ENCODE measurements at regions not wholly inside any gene's neighbourhood (a gene's known extent, or its start where the extent isn't known, plus 50 kb on each side); places are given as distances from the start of the nearest gene placed in this dataset.

DNA sequence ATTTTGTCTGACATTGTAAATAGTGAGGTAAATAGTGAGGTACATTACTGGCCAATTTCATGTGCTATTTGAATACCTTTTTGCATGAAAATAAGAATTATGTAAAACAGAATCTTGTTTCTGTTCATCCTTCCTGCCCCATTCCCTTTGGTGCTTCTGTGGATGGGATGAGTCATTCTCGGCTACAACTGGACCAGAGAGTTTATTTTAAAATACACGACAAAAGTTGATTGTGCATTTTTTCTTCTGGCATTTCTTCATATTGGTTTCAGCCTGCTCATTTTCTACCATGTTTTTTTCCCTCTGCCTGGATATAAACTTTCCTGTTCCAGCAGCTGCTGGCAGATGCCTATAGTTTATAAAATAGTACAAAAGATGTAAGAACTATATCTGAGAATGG is 107.5 kb downstream of the CYSLTR2 start:
- Mint-ChIP-seq H3K27ac (no peak overlapping the region), H3K36me3 (ENCODE audit: low read depth) (peaks cover 5% of the 10 kb centered on the region), H3K9me3 (peaks cover 38% of the 10 kb centered on the region), H3K4me1 (ENCODE audit: low read depth) (no peaks in the 10 kb centered on the region), H3K27me3 (peaks cover 12% of the 10 kb centered on the region), H3K4me3 (no peak overlapping the region)

DNA sequence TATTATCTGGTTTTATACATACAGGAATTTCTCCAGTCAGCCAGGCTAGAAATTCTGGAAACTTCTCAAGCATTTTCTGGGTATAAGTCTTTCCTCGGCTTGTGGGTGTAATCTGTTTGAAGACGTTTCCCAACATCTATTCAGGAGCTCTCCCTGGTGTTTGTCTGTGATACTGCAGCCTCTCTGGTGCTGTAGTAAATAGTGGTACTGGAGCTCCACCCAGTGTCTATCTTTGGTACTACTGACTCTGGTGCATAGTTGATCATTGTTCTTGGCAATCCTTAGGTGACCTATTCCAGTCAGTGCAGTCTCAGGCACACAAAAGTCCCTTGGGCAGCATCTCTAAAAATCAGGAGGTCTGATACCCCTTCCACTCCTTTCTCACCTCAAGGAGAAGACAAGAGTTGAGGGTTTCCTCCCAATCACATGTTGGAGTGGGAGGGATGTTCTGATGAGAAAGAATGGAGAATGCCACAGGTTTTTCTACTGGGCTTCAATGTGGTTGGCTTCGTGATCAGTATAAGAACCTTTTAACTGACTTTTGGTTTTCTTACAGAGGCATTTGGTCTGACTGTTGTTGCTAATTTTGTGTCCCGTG is 115.5 kb downstream of the CYSLTR2 start:
- peaks cover 23% of the 10 kb centered on the region for H3K4me1 Mint-ChIP-seq (ENCODE audit: low read depth)
- no peak overlapping the region for H3K27ac Mint-ChIP-seq
- H3K9me3 Mint-ChIP-seq = peaks cover 29% of the 10 kb centered on the region
- H3K4me3 Mint-ChIP-seq = no peak overlapping the region
- peaks cover 3% of the 10 kb centered on the region for H3K36me3 Mint-ChIP-seq (ENCODE audit: low read depth)
- peaks cover 21% of the 10 kb centered on the region for H3K27me3 Mint-ChIP-seq

DNA sequence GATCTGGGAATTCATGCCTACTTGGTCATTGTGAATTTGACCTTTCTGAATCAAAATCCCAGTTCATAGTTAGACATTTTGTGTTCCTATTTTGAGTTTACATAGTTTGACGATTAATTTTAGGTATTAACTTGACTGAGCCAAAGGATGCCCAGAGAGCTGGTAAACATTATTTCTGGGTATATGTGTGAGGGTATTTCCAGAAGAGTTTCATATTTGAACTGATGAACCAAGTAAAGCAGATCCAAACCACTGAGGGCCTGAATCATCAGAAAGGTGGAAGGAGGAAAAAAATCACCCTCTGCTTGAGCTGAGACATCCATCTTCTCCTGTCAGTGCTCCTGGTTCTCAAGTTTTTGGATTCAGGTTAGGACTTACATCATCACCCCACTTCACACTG is 116.6 kb downstream of the CYSLTR2 start:
- Mint-ChIP-seq H3K36me3 (ENCODE audit: low read depth) (peaks cover 3% of the 10 kb centered on the region), H3K27me3 (peaks cover 28% of the 10 kb centered on the region), H3K27ac (peak overlapping the region; percentile 22), H3K9me3 (peaks cover 19% of the 10 kb centered on the region), H3K4me3 (no peak overlapping the region), H3K4me1 (ENCODE audit: low read depth) (peaks cover 27% of the 10 kb centered on the region)

DNA sequence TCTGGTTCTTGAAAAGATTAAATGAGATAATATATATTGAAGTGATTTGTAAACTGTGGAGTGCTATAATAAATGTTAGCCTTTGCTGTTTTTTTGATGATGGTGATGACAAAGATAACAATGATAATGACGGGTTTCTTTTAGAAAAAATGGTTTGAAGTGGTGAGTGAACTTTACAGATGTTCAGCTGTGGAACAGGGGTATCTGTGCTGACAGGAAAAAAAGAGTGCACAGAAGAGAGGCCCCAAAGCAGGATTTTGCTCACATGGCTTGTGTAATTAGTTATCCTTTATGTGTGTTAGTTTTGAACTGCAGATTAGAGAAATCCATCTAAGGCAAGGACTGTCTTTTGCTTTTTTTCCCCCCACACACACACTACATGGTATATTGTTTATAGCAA is 119.2 kb downstream of the CYSLTR2 start:
- Mint-ChIP-seq H3K4me3 (no peak overlapping the region), H3K36me3 (ENCODE audit: low read depth) (peaks cover 3% of the 10 kb centered on the region), H3K4me1 (ENCODE audit: low read depth) (peaks cover 31% of the 10 kb centered on the region), H3K27ac (no peak overlapping the region), H3K27me3 (peaks cover 35% of the 10 kb centered on the region), H3K9me3 (peaks cover 5% of the 10 kb centered on the region)

DNA sequence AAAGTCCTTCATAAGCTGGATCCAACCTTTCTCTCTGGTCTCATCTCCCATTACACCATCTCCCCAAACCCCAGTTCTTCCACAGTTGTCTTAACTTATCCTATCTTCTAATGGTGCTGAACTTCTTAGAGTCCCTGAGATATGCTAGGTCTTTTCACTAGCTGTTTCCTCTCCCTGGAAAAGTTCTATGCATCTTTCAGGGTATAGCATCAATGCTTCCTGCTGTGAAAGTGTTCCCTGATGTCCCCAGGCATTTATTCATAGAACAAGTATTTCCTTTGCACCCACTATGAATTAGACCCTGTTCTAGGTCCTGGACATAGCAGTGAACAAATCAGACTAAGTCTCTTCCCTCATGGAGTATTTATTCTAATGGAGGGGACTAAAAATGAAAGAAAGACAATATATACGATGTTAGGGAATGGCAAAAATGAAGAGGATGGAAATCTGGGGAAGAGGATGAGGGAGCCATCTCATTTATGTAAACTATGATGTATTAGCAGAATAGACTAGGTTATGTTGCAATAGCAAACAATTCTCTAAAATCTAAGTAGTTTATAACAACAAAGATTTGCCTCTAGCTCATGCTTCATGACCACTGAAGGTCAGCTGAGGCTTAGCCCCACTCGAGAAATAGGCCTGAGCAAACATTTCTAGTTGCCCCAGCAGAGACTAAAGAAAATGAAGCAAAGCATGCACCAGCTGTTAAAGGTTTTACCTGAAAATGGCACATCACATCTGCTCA is 120.0 kb downstream of the CYSLTR2 start:
- peaks cover 34% of the 10 kb centered on the region for H3K27me3 Mint-ChIP-seq

DNA sequence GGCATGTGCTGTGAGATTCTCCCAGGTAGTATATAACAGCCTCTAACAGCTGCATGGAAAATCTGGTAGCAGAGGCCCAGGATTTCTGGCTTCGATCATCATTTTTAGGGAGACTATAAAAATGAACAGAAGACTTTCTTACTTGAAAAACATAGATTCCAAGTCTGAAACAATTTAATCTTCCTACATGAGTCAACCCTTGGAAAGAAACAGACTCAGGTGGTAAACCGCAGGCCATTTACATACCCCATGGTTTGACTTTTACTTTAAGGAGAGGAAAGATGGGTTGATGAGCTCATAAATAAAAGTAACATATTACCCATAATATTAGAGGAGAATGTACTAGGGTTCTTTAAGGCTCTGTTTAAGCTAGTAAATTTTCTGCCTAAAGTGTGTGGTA is 121.6 kb downstream of the CYSLTR2 start:
- Mint-ChIP-seq H3K36me3 (ENCODE audit: low read depth) (no peaks in the 10 kb centered on the region), H3K4me3 (no peak overlapping the region), H3K9me3 (peaks cover 14% of the 10 kb centered on the region), H3K4me1 (ENCODE audit: low read depth) (peaks cover 12% of the 10 kb centered on the region), H3K27ac (no peak overlapping the region), H3K27me3 (peaks cover 39% of the 10 kb centered on the region)

More for the DNA sequence above, 120.0 kb downstream of the CYSLTR2 start:
- Mint-ChIP-seq H3K4me3 (no peak overlapping the region), H3K9me3 (peaks cover under 1% of the 10 kb centered on the region), H3K36me3 (ENCODE audit: low read depth) (peaks cover 3% of the 10 kb centered on the region), H3K27ac (no peak overlapping the region), H3K4me1 (ENCODE audit: low read depth) (peaks cover 28% of the 10 kb centered on the region)

DNA sequence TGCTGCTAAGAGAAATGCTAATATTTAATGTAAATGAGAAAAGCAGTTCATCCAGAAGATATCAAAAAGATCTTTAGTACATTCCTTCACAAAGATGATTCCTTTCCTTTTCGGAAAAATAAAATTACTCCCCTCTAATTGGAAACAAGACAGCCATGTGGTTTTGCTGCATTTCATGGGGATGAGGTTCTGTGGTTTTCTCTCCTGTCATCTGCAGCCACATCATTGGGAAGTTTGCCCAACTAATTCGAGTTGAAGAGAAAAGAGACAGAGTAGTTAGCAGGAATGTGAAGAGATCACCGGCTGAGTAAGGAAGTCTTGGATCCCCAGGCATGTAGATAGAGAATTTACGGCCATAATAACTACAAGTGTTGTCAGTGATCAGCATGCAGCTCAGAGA is 122.1 kb downstream of the CYSLTR2 start:
- Mint-ChIP-seq H3K27me3 (peaks cover 39% of the 10 kb centered on the region), H3K27ac (no peak overlapping the region), H3K9me3 (peaks cover 15% of the 10 kb centered on the region), H3K4me3 (no peak overlapping the region), H3K36me3 (ENCODE audit: low read depth) (no peaks in the 10 kb centered on the region), H3K4me1 (ENCODE audit: low read depth) (peaks cover 8% of the 10 kb centered on the region)

DNA sequence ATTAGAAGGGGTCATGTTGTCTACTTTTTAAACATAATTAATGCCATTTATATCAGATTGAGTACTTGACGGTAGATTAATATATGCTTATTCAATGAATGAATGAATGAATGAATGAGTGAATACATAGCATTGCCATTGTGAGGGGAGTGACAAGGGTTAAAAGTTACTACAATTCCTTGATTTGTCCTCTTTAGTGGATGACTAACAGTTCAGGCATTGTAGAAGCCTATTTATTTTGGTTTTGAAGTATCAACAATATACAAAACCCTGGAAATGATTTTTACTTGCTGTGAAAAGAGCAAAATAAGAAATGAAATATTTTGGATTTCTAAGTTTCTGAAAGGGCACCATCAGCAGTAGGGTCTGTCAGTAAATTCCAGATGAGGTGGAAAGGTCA is 122.7 kb downstream of the CYSLTR2 start:
- no peaks in the 10 kb centered on the region for H3K36me3 Mint-ChIP-seq (ENCODE audit: low read depth)
- peaks cover 8% of the 10 kb centered on the region for H3K4me1 Mint-ChIP-seq (ENCODE audit: low read depth)
- no peak overlapping the region for H3K27ac Mint-ChIP-seq
- H3K4me3 Mint-ChIP-seq = no peak overlapping the region
- peaks cover 39% of the 10 kb centered on the region for H3K27me3 Mint-ChIP-seq
- peaks cover 15% of the 10 kb centered on the region for H3K9me3 Mint-ChIP-seq

DNA sequence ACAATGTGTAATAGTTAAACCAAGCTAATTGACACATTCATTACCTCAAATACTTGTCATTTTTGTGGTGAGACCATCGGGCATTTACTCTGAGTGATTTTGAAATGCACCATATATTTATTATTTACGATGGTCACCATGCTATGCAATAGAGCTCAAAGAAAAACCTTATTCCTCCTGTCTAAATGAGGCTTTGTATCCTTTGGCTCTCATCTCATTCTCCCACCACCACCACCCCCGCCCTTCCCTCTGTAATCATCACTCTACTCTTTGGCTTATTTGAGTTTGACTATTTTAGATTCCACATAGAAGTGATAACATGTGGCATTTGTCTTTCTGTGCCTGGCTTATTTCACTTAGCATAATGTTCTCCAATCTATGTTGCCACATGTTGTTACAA is 124.9 kb downstream of the CYSLTR2 start:
- Mint-ChIP-seq H3K9me3 (peaks cover 23% of the 10 kb centered on the region), H3K36me3 (ENCODE audit: low read depth) (no peaks in the 10 kb centered on the region), H3K27me3 (peaks cover 37% of the 10 kb centered on the region), H3K4me3 (no peak overlapping the region), H3K4me1 (ENCODE audit: low read depth) (peaks cover 8% of the 10 kb centered on the region), H3K27ac (no peak overlapping the region)

DNA sequence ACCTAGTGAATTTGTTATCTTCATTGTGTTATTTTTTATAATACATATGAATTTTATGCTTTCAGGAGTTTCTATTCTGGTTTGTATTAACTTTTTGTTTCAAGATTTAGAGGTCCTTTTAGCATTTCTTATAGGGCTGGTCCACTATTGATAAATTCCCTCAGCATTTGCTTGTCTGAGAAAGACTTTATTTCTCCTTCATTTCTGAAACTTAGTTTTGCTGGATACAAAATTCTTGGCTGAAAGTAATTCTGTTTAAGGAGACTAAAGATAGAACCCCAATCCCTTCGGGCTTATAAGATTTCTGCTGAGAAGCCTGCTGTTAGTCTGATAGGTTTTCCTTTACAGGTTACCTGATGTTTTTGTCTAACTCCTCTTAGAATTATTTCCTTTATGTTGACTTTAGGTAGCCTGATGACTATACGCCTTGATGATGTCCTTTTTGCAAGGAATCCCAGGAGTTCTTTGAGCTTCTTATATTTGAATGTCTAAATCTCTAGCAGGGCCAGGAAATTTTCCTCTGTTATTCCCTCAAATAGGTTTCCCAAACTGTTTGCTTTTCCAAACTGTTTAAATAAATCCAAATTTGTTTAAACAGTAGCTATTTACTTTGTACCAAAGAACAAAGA is 127.1 kb downstream of the CYSLTR2 start:
- Mint-ChIP-seq H3K9me3 (peaks cover 23% of the 10 kb centered on the region), H3K4me1 (ENCODE audit: low read depth) (peaks cover under 1% of the 10 kb centered on the region), H3K4me3 (no peak overlapping the region), H3K36me3 (ENCODE audit: low read depth) (no peaks in the 10 kb centered on the region), H3K27me3 (peaks cover 26% of the 10 kb centered on the region), H3K27ac (no peak overlapping the region)

DNA sequence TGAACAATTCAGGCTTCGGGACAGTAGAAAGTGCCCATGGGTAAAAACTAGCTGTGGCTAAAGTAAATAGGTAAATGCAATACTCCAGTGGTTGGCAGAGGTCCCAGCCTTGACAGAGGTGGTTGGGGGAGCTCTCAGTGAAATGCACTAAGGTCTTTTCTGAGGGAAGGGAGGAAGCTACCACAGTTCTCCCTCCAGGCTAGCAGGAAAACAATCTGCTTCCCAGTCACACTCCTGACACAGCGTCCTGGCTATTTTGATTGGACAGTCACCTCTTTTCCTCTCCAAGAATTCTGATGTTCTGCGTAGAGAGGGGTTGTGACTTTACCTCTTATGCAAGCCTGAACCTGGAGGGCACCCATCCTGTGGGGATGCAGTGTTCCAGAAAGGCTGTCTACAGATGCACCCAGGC is 128.7 kb downstream of the CYSLTR2 start:
- Mint-ChIP-seq H3K4me1 (ENCODE audit: low read depth) (no peaks in the 10 kb centered on the region), H3K9me3 (peaks cover 23% of the 10 kb centered on the region), H3K4me3 (no peak overlapping the region), H3K27me3 (peaks cover 22% of the 10 kb centered on the region), H3K36me3 (ENCODE audit: low read depth) (no peaks in the 10 kb centered on the region), H3K27ac (no peak overlapping the region)

DNA sequence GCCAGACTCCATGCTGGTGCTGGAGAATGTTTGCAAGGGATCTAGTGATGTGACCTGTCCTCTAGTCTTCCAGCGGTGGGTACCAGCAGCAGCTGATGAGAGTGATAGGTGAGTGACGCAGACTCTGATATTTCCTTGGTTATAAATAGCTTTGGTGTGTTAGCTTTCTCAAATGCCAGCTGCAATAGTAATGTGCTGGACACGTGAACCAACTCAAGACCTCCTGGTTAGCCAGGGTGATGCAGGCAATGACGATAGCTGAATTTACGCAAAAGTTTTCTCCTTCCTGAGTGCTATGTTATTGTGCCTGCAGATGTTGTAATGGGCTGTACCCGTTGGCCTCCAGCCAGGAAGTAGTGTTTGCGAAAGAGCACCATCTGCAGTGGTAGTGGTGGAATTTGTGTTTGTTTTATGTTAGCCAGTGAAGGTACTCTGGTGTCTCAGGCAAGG is 129.5 kb downstream of the CYSLTR2 start:
- Mint-ChIP-seq H3K9me3 (peaks cover 23% of the 10 kb centered on the region), H3K27me3 (peaks cover 17% of the 10 kb centered on the region), H3K27ac (no peak overlapping the region), H3K4me3 (no peak overlapping the region), H3K36me3 (ENCODE audit: low read depth) (no peaks in the 10 kb centered on the region), H3K4me1 (ENCODE audit: low read depth) (no peaks in the 10 kb centered on the region)

DNA sequence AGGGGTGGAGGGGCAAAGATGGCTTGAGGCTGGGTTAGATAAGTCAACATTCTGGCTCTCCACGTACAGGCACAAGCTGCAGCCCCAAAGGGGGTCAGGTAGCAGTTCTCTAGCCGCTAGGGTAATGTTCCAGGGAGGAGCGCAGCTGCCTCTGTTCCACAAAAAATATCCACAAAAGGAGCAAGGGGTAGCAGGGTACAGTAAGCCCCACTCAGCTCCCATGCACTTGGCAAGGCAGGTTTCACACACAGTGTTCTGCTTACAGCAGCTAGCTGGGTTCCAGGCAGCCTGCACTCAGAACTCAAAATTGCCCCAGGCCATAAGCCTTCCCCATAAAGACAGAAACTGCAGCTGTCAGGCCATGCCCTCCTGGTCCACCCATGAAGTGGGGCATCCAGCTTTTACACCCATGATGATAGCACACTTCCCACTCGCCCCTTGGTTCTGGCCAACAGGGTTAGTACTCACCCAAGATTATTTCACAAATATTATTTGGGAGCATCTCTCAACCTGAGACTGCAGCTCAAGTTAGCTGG is 130.0 kb downstream of the CYSLTR2 start:
- peaks cover 14% of the 10 kb centered on the region for H3K27me3 Mint-ChIP-seq
- no peaks in the 10 kb centered on the region for H3K4me1 Mint-ChIP-seq (ENCODE audit: low read depth)
- H3K36me3 Mint-ChIP-seq (ENCODE audit: low read depth) = no peaks in the 10 kb centered on the region
- no peak overlapping the region for H3K27ac Mint-ChIP-seq
- H3K4me3 Mint-ChIP-seq = no peak overlapping the region
- H3K9me3 Mint-ChIP-seq = peaks cover 22% of the 10 kb centered on the region

DNA sequence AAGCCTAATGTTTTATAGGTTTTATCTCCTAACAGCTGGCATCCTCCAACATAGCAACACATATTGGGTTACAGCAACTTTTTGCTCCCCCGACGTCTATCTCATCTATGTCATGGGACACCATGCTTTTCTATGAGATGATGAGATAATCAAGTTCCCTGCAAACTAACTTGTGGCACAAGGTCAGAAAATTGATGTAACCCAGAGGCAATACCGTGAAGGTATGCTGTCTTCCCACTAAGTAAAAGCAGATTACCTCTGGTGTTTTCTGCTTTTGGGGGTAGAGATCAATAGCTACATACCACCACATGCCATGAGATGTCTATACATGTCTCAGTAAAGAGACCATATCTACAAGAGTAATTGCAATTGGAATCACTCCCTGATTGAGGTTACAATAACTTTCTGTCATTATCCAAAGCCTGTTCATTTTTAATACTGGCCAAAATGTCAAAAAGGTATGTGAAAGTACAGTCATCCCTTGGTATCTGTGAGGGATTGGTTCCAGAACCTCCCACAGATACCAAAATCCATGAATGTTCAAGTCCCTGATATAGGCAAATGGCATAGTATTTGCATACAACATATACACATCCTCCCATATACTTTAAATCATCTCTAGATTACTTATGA is 131.3 kb downstream of the CYSLTR2 start:
- Mint-ChIP-seq H3K27me3 (peaks cover 6% of the 10 kb centered on the region), H3K36me3 (ENCODE audit: low read depth) (no peaks in the 10 kb centered on the region), H3K27ac (no peak overlapping the region), H3K4me3 (no peak overlapping the region), H3K9me3 (peaks cover 12% of the 10 kb centered on the region), H3K4me1 (ENCODE audit: low read depth) (no peaks in the 10 kb centered on the region)

DNA sequence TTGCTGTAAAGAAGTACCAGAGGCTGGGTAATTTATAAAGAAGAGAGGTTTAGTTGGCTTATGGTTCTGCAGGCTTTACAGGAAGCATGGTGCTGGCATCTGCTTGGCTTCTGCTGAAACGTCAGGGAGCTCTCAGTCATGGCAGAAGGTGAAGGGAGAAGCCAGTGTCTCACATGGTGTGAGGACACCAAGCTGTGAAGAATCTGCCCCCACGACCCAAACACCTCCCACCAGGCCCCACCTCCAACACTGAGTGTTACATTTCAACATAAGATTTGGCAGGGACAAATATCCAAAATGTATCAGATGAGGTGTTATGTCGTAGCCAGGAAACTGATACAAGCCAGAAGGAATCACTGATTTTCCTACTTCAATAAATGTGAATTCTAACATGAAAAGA is 136.5 kb downstream of the CYSLTR2 start:
- no peaks in the 10 kb centered on the region for H3K9me3 Mint-ChIP-seq
- H3K36me3 Mint-ChIP-seq (ENCODE audit: low read depth) = no peaks in the 10 kb centered on the region
- no peak overlapping the region for H3K4me3 Mint-ChIP-seq
- peaks cover 9% of the 10 kb centered on the region for H3K4me1 Mint-ChIP-seq (ENCODE audit: low read depth)
- no peak overlapping the region for H3K27ac Mint-ChIP-seq
- peaks cover 4% of the 10 kb centered on the region for H3K27me3 Mint-ChIP-seq

Data from stimulated activated naive CD8-positive, alpha-beta T cell treated with anti-CD3 and anti-CD28 coated beads, Interleukin-15, Interleukin-2, amounts not matched to agents 100 ng/mL and 50 ng/mL, for 24 hours (primary cell).